GM23338 (cell line): ENCODE measurements at regions not wholly inside any gene's neighbourhood (a gene's known extent, or its start where the extent isn't known, plus 50 kb on each side); places are given as distances from the start of the nearest gene placed in this dataset.

Source experiments
- ATAC-seq: fragments of 200-7000 bp; cut with Tn5 transposase; 3 replicates; pipeline ENCODE4 v1.9.1; 2020
- DNase-seq: peaks from one replicate; pipeline ENCODE4 v3.0.0-alpha.2; 2015; ENCODE audit warnings: low spot score
- H2AFZ ChIP-seq: fragments of 200-600 bp; sonication (generic); 2 replicates; pipeline ENCODE4 v1.8.0; 2016; ENCODE audit warnings: antibody characterized with exemption, mild to moderate bottlenecking, moderate library complexity
- H3F3A ChIP-seq: fragments of 200-600 bp; sonication (generic); replicated peaks from 2 replicates; pipeline ENCODE4 v1.8.0; 2017; ENCODE audit warnings: antibody characterized with exemption, mixed run types, low read depth
- H3K27ac ChIP-seq: fragments of 200-600 bp; sonication (generic); 2 replicates; pipeline ENCODE4 v1.6.1; 2016; ENCODE audit warnings: low read depth
- H3K27me3 ChIP-seq: fragments of 200-600 bp; sonication (generic); 2 replicates; pipeline ENCODE4 v1.8.0; 2016; ENCODE audit warnings: mild to moderate bottlenecking, mixed run types, moderate library complexity; ENCODE audit not compliant: insufficient read depth
- H3K36me3 ChIP-seq: fragments of 200-600 bp; sonication (generic); 2 replicates; pipeline ENCODE4 v1.8.0; 2016; ENCODE audit warnings: mild to moderate bottlenecking; ENCODE audit not compliant: insufficient read depth
- H3K4me1 ChIP-seq: fragments of 200-600 bp; sonication (generic); 2 replicates; pipeline ENCODE4 v1.8.0; 2016; ENCODE audit warnings: mild to moderate bottlenecking, moderate library complexity; ENCODE audit not compliant: insufficient read depth
- H3K4me2 ChIP-seq: fragments of 200-600 bp; sonication (generic); 2 replicates; pipeline ENCODE4 v1.7.1; 2017; ENCODE audit warnings: mixed run types
- H3K4me3 ChIP-seq: fragments of 200-600 bp; sonication (generic); 2 replicates; pipeline ENCODE4 v1.6.1; 2016; ENCODE audit warnings: mixed run types
- H3K79me2 ChIP-seq: fragments of 200-600 bp; sonication (generic); replicated peaks from 2 replicates; pipeline ENCODE4 v1.8.0; 2017; ENCODE audit warnings: mild to moderate bottlenecking; ENCODE audit not compliant: insufficient read depth
- H3K9me2 ChIP-seq: fragments of 200-600 bp; sonication (generic); 2 replicates; pipeline ENCODE4 v1.8.0; 2017; ENCODE audit not compliant: insufficient read depth
- H4K20me1 ChIP-seq: fragments of 200-600 bp; sonication (generic); replicated peaks from 2 replicates; pipeline ENCODE4 v1.8.0; 2017; ENCODE audit warnings: mild to moderate bottlenecking; ENCODE audit not compliant: insufficient read depth
- H3K27ac Mint-ChIP-seq: 2 replicates; pipeline ENCODE4 v1.8.0; 2020; ENCODE audit warnings: inconsistent platforms, mild to moderate bottlenecking, moderate library complexity, mixed read lengths
- H3K27me3 Mint-ChIP-seq: 3 replicates; pipeline ENCODE4 v1.8.0; 2022; ENCODE audit warnings: low read depth, mild to moderate bottlenecking, moderate library complexity, mixed read lengths, inconsistent platforms; ENCODE audit not compliant: insufficient read depth, poor library complexity
- H3K36me3 Mint-ChIP-seq: 3 replicates; pipeline ENCODE4 v1.8.0; 2021; ENCODE audit warnings: low read depth, mild to moderate bottlenecking, inconsistent platforms, moderate library complexity, mixed read lengths
- H3K4me1 Mint-ChIP-seq: 3 replicates; pipeline ENCODE4 v1.8.0; 2020; ENCODE audit warnings: mild to moderate bottlenecking, inconsistent platforms, mixed read lengths
- H3K4me3 Mint-ChIP-seq: 3 replicates; pipeline ENCODE4 v1.8.0; 2021; ENCODE audit warnings: moderate library complexity, mild to moderate bottlenecking, inconsistent platforms, mixed read lengths
- H3K9me3 Mint-ChIP-seq: 3 replicates; pipeline ENCODE4 v1.8.0; 2020; ENCODE audit warnings: moderate library complexity, mild to moderate bottlenecking, inconsistent platforms, mixed read lengths
- CREB1 ChIP-seq: fragments of 250-450 bp; sonication (Bioruptor Pico); IDR thresholded peaks from 2 replicates; pipeline ENCODE4 v1.5.0; 2020; ENCODE audit warnings: low read depth, mild to moderate bottlenecking, moderate library complexity
- EZH2 ChIP-seq: fragments of 200-600 bp; sonication (generic); IDR thresholded peaks from one replicate; pipeline ENCODE4 v1.8.0; 2017; ENCODE audit warnings: antibody characterized with exemption, mild to moderate bottlenecking, low read depth; ENCODE audit not compliant: unreplicated experiment
- EZH2phosphoT487 ChIP-seq: fragments of 200-600 bp; sonication (generic); IDR thresholded peaks from one replicate; pipeline ENCODE4 v1.8.1; 2018; ENCODE audit warnings: antibody characterized with exemption; ENCODE audit not compliant: unreplicated experiment
- JUNB ChIP-seq: IDR thresholded peaks from one replicate; pipeline ENCODE4 v1.6.1; 2016; ENCODE audit warnings: antibody characterized with exemption; ENCODE audit not compliant: unreplicated experiment
- NANOG ChIP-seq: IDR thresholded peaks from 2 replicates; pipeline ENCODE4 v1.6.1; 2016; ENCODE audit warnings: antibody characterized with exemption, borderline replicate concordance
- POLR2AphosphoS5 ChIP-seq: IDR thresholded peaks from 2 replicates; pipeline ENCODE4 v1.6.1; 2016; ENCODE audit warnings: antibody characterized with exemption, low read depth
- STAT1 ChIP-seq: IDR thresholded peaks from one replicate; pipeline ENCODE4 v1.6.1; 2016; ENCODE audit warnings: antibody characterized with exemption; ENCODE audit not compliant: unreplicated experiment
- ZNF114 ChIP-seq: fragments of 250-450 bp; sonication (Bioruptor Pico); IDR thresholded peaks from 2 replicates; pipeline ENCODE4 v1.5.0; 2020; ENCODE audit warnings: mild to moderate bottlenecking, moderate library complexity
- ZNF331 ChIP-seq: fragments of 250-450 bp; sonication (Bioruptor Pico); IDR thresholded peaks from 2 replicates; pipeline ENCODE4 v1.5.0; 2020; ENCODE audit warnings: low read depth, mild to moderate bottlenecking, moderate library complexity
- TF ChIP-seq, protein P1 (sequence below), 2 experiments: fragments of 200-600 bp in 1 of 2; sonication (generic) in 1 of 2; conservative IDR thresholded peaks; 2 replicates each; pipeline versions ENCODE4 v1.5.1 to v1.6.1; 2016 to 2017; ENCODE audit warnings: antibody characterized with exemption in 2 of 2, low read depth in 2 of 2, mild to moderate bottlenecking in 2 of 2, moderate library complexity in 1 of 2
- TF ChIP-seq, protein P2 (sequence below): fragments of 250-450 bp; sonication (Bioruptor Pico); IDR thresholded peaks from 2 replicates; pipeline ENCODE4 v1.5.0; 2020; ENCODE audit warnings: mild to moderate bottlenecking, moderate library complexity
- TF ChIP-seq, protein P3 (sequence below): IDR thresholded peaks from one replicate; pipeline ENCODE4 v1.6.1; 2018; ENCODE audit warnings: antibody characterized with exemption; ENCODE audit not compliant: unreplicated experiment
- TF ChIP-seq, protein P4 (sequence below): IDR thresholded peaks from 2 replicates; pipeline ENCODE4 v1.6.1; 2016; ENCODE audit warnings: antibody characterized with exemption

DNA sequence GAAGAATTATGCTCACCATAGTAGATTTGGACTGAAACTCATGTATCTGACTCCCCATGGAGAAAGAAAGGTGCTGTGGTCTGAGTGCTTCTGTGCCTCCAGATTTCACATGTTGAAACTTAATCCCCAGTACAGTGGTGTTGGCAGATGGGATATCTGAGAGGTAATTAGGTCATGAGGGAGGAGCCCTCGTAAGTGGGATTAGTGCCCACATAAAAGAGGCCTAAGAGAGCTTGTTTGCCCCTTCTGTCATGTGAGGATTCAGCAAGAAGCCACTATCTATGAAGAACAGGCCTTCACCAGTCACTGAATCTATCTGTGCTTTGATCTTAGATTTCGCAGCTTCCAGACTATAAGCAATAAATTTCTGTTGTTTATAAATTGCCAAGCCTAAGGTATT lies 150.1 kb downstream of the PLPP3 start:
- H3K4me1 Mint-ChIP-seq: peaks cover 30% of the 10 kb centered on the region
- DNase-seq: no peak
- no peaks in the 10 kb centered on the region for H3K9me2 ChIP-seq
- no peaks in the 10 kb centered on the region; the same call in 1 of the 2 replicates for H3K4me1 ChIP-seq
- H3K27ac Mint-ChIP-seq: no peak overlapping the region
- no peaks in the 10 kb centered on the region for H3K36me3 ChIP-seq
- no peak for TF ChIP-seq POLR2AphosphoS5
- TF ChIP-seq STAT1: no peak
- no peak for TF ChIP-seq EZH2phosphoT487
- TF ChIP-seq, protein P1, sequence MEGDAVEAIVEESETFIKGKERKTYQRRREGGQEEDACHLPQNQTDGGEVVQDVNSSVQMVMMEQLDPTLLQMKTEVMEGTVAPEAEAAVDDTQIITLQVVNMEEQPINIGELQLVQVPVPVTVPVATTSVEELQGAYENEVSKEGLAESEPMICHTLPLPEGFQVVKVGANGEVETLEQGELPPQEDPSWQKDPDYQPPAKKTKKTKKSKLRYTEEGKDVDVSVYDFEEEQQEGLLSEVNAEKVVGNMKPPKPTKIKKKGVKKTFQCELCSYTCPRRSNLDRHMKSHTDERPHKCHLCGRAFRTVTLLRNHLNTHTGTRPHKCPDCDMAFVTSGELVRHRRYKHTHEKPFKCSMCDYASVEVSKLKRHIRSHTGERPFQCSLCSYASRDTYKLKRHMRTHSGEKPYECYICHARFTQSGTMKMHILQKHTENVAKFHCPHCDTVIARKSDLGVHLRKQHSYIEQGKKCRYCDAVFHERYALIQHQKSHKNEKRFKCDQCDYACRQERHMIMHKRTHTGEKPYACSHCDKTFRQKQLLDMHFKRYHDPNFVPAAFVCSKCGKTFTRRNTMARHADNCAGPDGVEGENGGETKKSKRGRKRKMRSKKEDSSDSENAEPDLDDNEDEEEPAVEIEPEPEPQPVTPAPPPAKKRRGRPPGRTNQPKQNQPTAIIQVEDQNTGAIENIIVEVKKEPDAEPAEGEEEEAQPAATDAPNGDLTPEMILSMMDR (conservative IDR thresholded peaks at IDR 0.05; ENCODE audit: low read depth in 2 of 2): no peak
- no peak for TF ChIP-seq ZNF114 (CRISPR knock-in tag)
- no peak for TF ChIP-seq CREB1
- TF ChIP-seq EZH2: no peak
- TF ChIP-seq NANOG: no peak
- no peak for TF ChIP-seq JUNB
- no peak for TF ChIP-seq ZNF331 (CRISPR knock-in tag)
- TF ChIP-seq, protein P2, sequence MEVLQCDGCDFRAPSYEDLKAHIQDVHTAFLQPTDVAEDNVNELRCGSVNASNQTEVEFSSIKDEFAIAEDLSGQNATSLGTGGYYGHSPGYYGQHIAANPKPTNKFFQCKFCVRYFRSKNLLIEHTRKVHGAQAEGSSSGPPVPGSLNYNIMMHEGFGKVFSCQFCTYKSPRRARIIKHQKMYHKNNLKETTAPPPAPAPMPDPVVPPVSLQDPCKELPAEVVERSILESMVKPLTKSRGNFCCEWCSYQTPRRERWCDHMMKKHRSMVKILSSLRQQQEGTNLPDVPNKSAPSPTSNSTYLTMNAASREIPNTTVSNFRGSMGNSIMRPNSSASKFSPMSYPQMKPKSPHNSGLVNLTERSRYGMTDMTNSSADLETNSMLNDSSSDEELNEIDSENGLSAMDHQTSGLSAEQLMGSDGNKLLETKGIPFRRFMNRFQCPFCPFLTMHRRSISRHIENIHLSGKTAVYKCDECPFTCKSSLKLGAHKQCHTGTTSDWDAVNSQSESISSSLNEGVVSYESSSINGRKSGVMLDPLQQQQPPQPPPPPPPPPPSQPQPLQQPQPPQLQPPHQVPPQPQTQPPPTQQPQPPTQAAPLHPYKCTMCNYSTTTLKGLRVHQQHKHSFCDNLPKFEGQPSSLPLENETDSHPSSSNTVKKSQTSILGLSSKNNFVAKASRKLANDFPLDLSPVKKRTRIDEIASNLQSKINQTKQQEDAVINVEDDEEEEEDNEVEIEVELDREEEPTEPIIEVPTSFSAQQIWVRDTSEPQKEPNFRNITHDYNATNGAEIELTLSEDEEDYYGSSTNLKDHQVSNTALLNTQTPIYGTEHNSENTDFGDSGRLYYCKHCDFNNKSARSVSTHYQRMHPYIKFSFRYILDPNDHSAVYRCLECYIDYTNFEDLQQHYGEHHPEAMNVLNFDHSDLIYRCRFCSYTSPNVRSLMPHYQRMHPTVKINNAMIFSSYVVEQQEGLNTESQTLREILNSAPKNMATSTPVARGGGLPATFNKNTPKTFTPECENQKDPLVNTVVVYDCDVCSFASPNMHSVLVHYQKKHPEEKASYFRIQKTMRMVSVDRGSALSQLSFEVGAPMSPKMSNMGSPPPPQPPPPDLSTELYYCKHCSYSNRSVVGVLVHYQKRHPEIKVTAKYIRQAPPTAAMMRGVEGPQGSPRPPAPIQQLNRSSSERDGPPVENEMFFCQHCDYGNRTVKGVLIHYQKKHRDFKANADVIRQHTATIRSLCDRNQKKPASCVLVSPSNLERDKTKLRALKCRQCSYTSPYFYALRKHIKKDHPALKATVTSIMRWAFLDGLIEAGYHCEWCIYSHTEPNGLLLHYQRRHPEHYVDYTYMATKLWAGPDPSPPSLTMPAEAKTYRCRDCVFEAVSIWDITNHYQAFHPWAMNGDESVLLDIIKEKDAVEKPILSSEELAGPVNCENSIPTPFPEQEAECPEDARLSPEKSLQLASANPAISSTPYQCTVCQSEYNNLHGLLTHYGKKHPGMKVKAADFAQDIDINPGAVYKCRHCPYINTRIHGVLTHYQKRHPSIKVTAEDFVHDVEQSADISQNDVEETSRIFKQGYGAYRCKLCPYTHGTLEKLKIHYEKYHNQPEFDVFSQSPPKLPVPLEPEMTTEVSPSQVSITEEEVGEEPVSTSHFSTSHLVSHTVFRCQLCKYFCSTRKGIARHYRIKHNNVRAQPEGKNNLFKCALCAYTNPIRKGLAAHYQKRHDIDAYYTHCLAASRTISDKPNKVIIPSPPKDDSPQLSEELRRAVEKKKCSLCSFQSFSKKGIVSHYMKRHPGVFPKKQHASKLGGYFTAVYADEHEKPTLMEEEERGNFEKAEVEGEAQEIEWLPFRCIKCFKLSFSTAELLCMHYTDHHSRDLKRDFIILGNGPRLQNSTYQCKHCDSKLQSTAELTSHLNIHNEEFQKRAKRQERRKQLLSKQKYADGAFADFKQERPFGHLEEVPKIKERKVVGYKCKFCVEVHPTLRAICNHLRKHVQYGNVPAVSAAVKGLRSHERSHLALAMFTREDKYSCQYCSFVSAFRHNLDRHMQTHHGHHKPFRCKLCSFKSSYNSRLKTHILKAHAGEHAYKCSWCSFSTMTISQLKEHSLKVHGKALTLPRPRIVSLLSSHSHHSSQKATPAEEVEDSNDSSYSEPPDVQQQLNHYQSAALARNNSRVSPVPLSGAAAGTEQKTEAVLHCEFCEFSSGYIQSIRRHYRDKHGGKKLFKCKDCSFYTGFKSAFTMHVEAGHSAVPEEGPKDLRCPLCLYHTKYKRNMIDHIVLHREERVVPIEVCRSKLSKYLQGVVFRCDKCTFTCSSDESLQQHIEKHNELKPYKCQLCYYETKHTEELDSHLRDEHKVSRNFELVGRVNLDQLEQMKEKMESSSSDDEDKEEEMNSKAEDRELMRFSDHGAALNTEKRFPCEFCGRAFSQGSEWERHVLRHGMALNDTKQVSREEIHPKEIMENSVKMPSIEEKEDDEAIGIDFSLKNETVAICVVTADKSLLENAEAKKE (CRISPR knock-in tag): no peak
- TF ChIP-seq, protein P3, sequence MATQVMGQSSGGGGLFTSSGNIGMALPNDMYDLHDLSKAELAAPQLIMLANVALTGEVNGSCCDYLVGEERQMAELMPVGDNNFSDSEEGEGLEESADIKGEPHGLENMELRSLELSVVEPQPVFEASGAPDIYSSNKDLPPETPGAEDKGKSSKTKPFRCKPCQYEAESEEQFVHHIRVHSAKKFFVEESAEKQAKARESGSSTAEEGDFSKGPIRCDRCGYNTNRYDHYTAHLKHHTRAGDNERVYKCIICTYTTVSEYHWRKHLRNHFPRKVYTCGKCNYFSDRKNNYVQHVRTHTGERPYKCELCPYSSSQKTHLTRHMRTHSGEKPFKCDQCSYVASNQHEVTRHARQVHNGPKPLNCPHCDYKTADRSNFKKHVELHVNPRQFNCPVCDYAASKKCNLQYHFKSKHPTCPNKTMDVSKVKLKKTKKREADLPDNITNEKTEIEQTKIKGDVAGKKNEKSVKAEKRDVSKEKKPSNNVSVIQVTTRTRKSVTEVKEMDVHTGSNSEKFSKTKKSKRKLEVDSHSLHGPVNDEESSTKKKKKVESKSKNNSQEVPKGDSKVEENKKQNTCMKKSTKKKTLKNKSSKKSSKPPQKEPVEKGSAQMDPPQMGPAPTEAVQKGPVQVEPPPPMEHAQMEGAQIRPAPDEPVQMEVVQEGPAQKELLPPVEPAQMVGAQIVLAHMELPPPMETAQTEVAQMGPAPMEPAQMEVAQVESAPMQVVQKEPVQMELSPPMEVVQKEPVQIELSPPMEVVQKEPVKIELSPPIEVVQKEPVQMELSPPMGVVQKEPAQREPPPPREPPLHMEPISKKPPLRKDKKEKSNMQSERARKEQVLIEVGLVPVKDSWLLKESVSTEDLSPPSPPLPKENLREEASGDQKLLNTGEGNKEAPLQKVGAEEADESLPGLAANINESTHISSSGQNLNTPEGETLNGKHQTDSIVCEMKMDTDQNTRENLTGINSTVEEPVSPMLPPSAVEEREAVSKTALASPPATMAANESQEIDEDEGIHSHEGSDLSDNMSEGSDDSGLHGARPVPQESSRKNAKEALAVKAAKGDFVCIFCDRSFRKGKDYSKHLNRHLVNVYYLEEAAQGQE: no peak
- TF ChIP-seq, protein P4, sequence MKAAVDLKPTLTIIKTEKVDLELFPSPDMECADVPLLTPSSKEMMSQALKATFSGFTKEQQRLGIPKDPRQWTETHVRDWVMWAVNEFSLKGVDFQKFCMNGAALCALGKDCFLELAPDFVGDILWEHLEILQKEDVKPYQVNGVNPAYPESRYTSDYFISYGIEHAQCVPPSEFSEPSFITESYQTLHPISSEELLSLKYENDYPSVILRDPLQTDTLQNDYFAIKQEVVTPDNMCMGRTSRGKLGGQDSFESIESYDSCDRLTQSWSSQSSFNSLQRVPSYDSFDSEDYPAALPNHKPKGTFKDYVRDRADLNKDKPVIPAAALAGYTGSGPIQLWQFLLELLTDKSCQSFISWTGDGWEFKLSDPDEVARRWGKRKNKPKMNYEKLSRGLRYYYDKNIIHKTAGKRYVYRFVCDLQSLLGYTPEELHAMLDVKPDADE: no peak
- no peak overlapping the region for H3K27ac ChIP-seq
- H3K27me3 Mint-ChIP-seq: peaks cover 13% of the 10 kb centered on the region
- H3K4me3 ChIP-seq: no peak overlapping the region
- H3K79me2 ChIP-seq: no peaks in the 10 kb centered on the region
- no peaks in the 10 kb centered on the region for H4K20me1 ChIP-seq
- H2AFZ ChIP-seq: no peak overlapping the region
- no peak for ATAC-seq
- no peaks in the 10 kb centered on the region for H3F3A ChIP-seq
- no peak overlapping the region for H3K4me2 ChIP-seq
- H3K9me3 Mint-ChIP-seq: no peaks in the 10 kb centered on the region
- no peaks in the 10 kb centered on the region; the same call in 2 of the 3 replicates for H3K36me3 Mint-ChIP-seq
- H3K4me3 Mint-ChIP-seq: no peak overlapping the region
- H3K27me3 ChIP-seq: peaks cover 7% of the 10 kb centered on the region; the same call in 1 of the 2 replicates
